ENCODE measurements at regions not wholly inside any gene's neighbourhood (a gene's known extent, or its start where the extent isn't known, plus 50 kb on each side); places are given as distances from the start of the nearest gene placed in this dataset.
"Not testable (repeated sequence)": the region's sequence is repeated elsewhere in the genome, so short reads cannot be mapped to it uniquely, and the experiment has no call there.

DNA sequence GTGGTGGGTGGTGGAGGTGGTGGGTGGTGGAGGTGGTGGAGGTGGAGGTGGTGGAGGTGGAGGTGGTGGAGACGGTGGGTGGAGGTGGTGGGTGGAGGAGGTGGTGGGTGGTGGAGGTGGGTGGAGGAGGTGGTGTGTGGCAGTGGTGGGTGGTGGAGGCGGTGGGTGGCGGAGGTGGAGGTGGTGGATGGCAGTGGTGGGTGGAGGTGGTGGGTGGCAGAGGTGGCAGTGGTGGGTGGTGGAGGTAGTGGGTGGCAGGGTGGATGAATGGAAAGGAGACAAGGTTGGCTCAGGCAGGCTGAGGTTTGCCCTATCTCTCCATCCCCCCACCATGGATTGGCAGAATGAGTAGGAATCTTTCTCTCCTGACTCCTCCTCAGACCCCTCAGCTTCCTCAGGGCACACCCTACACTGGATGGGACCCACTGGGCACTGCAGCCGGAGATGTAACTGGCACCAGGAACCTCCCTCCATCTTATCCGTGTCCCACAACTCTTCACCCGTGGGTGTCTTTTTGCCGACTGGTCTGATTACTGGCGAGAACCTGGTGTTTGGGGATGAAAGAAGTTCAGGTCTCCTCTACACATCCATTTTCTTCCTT, 166.3 kb downstream of the C9orf50 start:
- DNase-seq, result no peak

DNA sequence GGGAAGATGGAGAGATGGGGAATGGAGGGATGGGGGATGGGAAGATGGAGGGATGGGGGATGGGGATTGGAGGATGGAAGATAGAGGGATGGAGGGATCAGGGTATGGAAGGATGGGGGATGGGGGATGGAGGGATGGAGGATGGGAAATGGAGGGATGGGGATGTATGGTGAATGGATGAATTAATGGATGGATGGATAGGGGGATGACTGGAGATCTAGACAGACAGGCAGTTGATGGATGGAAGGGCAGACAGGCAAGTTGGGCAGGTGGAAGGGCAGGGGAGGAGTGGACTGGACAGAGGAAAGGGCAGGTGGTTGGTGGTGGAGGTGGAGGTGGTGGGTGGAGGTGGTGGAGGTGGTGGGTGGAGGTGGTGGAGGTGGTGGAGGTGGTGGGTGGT, 167.2 kb downstream of the C9orf50 start:
- no peak for DNase-seq

DNA sequence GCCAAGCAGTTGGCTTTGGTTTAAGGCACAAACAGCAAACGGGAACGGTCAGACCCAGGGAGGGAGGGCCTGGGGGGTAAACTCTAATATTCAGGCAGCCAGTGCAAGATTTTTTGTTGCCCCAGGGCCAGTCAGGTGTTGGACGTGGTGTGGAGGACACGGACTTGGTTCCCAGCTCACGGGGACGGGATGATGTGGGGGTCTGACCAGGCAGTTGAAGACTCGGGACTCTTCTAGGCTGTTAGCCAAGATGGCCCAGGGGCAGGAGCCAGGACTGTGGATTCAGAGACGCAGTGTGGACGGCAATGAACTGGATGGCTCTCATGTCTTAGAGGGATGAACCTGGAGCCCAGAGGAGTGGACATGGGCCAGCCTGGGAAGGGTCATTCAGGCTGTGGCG, 169.2 kb downstream of the C9orf50 start:
- no peak for DNase-seq

DNA sequence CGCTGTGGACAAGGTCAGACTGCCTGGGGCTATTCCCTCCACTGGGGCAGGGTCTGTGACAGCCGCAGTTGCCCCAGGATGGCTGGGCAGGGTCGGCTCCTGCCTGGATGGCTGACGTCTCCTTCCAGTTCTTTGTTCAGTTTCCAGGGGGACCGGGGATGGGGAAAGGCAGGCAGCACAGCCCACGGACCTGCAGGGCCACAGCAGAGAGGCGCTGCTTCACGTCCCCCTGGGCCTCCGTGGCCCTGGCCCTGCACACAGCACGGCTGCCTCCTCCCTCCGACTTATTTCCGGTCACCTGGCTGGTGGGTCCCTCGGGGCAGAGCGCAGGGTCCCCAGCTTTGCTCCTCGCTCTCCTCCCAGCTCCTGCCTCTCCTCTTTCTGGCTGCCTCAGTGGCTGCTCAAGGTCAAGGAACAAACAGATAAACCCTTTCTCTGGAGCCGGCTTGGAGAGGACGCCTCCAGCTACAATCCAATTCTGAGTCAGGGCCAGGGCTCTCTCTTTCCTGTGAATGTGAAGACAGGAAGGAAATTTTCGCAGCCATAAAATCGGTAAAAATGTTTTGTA, 169.7 kb downstream of the C9orf50 start:
- DNase-seq, result no peak

- DNase-seq, result no peak
These were observed 171.8 kb downstream of the C9orf50 start for GRCh38 chr9:129449066-129449465.

- DNase-seq, result peak; percentile 88 to 91
These were observed 173.9 kb downstream of the C9orf50 start for GRCh38 chr9:129446828-129447550.

DNA sequence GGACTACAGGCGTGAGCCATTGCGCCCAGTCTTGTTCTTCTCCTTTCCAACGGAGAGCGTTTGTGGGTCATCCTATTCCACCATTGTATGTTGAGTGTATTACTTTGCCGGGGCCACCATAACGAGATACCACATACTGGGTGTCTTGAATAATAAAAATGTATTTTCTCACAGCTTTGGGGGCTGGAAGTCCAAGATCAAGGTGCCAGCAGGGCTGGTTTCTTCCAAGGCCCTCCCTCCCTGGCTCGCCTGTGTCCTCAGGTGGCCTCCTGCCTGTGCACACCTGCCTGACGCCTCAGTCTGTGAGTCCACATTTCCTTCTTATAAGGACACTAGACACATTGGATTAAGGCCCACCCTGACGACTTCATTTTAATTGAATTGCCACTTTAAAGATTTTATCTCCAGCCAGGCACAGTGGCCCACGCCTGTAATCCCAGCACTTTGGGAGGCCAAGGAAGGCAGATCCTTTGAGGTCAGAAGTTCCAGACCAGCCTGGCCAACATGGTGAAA, 175.1 kb downstream of the C9orf50 start:
- DNase-seq, result no peak

DNA sequence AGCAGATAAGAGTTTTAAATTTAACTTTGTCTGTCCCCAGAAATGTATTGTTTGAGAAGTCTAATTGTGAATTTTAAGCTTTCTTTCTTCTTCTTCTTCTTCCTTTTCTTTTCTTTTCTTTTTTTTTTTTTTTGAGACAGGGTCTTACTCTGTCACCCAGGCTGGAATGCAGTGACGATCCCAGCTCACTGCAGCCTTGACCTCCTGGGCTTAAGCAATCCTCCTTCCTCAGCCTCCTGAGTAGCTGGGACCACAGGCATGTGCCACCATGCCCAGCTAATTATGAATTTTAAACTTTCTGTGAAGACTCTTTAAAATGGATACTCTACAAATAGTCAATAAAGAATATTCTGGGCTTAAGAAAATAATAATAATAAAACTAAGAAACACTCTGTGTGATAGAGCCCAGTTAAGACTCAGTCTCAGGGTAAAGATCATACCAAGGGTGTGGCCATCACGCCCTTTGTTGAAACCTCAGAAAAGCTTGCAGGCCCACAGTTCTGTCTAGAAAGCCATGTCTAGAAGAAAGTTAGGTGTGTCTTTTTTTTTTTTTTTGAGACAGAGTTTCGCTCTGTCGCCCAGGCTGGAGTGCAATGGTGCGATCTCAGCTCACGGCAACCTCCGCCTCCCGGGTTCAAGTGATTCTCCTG, 177.3 kb downstream of the C9orf50 start:
- not testable (repeated sequence) for DNase-seq

DNA sequence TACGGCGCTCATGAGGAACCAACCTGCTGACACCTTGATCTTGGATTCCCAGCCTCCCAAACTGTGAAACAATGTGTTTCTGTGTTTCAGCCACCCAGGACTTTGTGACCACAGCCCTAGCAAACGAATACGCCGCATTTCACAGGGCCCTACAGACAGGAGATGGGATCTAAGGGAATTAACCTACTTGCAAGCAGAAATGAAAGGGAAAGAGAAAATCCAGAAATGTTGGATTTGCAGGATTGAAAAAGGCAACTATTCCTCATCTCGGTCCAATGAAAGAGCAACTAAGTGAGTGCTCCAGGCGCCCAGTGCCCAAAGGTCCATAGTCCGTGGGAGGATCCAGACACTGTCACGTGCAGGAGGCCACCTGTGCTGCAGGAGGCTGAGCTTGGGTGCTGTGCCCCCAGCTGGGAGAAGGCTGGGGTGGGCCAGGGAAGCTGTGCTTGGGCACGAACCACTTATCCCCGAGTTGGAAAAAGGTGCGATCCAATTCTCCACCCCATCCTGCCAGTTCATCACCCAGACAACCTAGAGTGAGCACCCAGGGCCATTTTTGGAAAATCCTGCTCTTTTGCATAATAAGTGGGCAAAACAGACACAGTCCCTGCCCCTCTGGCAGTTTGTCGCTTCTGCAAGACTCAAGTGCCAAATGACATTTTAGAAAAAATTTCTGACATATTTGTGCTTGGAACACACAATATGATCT, 177.9 kb downstream of the C9orf50 start:
- no peak for DNase-seq

GRCh38 chr9:129441852-129442251, 179.0 kb downstream of the C9orf50 start:
- DNase-seq, result no peak

- no peak for DNase-seq
These were observed 180.3 kb downstream of the C9orf50 start for GRCh38 chr9:129440435-129441186.

GRCh38 chr9:129439242-129439641, 181.7 kb downstream of the C9orf50 start:
- DNase-seq, result no peak

DNA sequence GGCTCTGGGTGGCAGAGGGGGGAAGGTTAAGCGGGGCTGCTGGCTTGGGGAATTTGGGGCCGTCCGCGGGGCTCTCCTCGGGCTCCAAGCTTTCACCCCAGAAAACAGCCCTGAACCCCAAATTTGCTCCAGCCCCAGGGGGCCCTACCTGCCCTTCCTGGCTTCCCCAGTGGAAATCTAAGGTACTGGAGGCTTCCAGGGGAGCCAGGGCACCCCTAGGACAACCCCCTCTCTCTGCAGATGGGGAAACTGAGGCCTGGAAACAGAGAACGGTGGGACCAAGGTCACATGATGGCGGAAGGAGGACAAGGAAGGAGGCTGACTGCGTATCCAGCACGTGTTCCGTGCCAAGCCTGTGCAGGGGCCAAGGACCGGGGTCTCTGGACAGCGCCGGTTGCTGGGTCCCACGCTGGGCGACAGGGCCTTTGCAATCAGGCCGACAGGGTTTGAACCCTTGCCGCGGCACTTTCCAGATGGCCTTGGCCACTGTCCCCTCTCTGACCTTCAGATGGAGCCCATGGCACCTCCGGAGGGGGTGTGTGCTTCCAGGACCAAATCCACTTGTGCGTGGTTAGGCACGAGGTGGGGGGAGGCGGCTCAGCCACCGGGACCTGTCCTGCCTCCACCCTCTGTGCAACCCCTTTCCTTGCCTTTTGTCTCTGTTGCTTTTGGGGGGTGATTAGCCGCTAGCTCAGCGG, 183.1 kb downstream of the C9orf50 start:
- DNase-seq, result no peak

GRCh38 chr9:129436751-129437625, 183.9 kb downstream of the C9orf50 start:
- DNase-seq, result no peak

- no peak for DNase-seq
These were observed 184.7 kb downstream of the C9orf50 start for GRCh38 chr9:129435988-129436717.

- DNase-seq, result peak in 1 of 2 experiments; percentile 27
These were observed 185.6 kb downstream of the C9orf50 start for GRCh38 chr9:129435291-129435690.

DNA sequence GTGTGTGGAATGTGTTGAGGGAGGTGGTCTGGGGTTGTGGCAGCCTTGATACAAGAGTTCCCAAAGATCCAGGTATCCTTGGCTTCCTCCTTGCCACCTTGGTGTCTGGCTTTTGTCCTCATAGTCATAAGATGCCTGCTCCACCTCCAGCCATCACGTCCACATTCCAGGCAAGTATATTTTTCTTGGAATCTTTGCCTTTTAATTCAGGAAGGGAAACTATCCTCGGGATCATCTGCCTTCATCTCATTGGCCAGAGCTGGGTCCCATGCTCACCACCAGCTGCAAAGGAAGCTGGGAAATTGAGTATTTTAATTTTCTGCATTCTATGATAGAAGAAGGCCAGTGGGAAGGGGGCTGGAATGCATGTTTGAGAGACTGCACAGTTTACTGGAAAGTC, 186.7 kb downstream of the C9orf50 start:
- no peak for DNase-seq

DNA sequence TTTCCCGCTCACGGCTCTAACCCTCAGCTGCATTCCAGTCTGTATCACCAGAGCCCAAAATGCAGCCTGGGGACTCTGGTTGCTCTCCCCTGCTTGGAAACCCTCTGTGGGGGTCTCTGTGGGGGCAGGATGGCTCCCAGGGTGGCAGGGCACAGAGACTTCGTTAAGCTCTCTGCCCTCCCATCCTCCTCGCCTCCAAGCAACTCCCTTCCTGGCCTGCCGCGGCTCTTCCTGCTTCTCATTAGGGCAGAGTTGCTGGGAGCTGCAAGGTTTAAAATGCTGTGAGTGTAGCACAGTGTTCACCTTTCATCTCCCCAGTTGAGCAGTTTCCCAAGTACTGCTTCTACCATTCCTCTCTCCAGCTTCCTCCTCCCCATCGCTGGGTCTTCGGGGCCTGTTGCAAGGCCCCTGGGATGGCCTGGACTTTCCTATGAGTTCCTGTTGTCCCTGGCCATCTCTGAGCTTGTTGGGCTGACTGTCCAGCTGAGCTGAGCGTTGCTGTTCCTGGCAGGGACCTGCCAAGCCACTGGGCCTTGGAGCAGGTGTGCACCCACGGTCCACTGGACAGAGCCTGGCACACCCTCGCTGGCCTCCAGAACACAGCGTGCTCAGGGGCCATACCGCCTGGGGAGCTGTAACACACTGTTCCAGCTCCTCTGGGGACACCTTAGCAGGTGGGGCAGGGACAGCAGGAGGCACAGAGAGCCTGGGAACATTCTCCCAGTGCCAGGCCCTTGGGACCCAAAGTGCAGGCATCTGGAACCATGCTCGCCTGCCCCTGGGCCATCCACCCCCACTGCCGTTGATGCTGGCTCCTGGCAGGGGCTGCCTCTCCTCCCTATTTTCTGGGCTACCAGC, 188.4 kb downstream of the C9orf50 start:
- DNase-seq, result no peak

All from SHP77 (cell line).